Gastrocnemius medialis (tissue), 4 donors: ENCODE measurements at regions not wholly inside any gene's neighbourhood (a gene's known extent, or its start where the extent isn't known, plus 50 kb on each side); places are given as distances from the start of the nearest gene placed in this dataset.

Experiments used
- CTCF ChIP-seq, 5 experiments: fragments of 450-650 bp in 3 of 5; fragments of 200-600 bp in 2 of 5; sonication (generic) in 2 of 5; IDR thresholded peaks in 4 of 5; conservative IDR thresholded peaks in 1 of 5; 1 replicate in 4 of 5; 2 replicates in 1 of 5; pipeline ENCODE4 v1.5.1; 2016 to 2019; ENCODE audit warnings: antibody characterized with exemption in 5 of 5, mild to moderate bottlenecking in 3 of 5, moderate library complexity in 3 of 5
- POLR2A ChIP-seq, 2 donors: fragments of 450-650 bp; IDR thresholded peaks; one replicate each; pipeline ENCODE4 v1.6.1; 2017; ENCODE audit warnings: antibody characterized with exemption in 2 of 2, mild to moderate bottlenecking in 2 of 2, moderate library complexity in 2 of 2

GRCh38 chr4:43113196-43113595 is 220.7 kb downstream of the GRXCR1 start:
- TF ChIP-seq CTCF (IDR thresholded peaks at IDR 0.05 in 4 of 5, conservative IDR thresholded peaks at IDR 0.05 in 1 of 5) (no peak), POLR2A (IDR thresholded peaks at IDR 0.05) (no peak)
